Astrocyte (in vitro differentiated cells and primary cell): ENCODE measurements at regions not wholly inside any gene's neighbourhood (a gene's known extent, or its start where the extent isn't known, plus 50 kb on each side); places are given as distances from the start of the nearest gene placed in this dataset.
A peak's percentile ranks its signal among the peaks of the same experiment; 100 is the strongest.

Source experiments
- DNase-seq: peaks from one replicate; pipeline ENCODE4 v3.0.0-alpha.2; 2010; ENCODE audit warnings: low read depth
- FAIRE-seq: peaks from 2 replicates; lab custom pipeline; 2011; peaks lifted over from hg19 to GRCh38; lab: Jason Lieb, UNC
- H2AFZ ChIP-seq: 2 replicates; pipeline ENCODE4 v1.6.0; 2012; ENCODE audit warnings: low read depth, low read length, inconsistent platforms
- H3K27ac ChIP-seq: 2 replicates; pipeline ENCODE4 v1.5.1; 2011; ENCODE audit warnings: low read depth, low read length, inconsistent platforms
- H3K27me3 ChIP-seq: 2 replicates; pipeline ENCODE4 v1.6.0; 2011; ENCODE audit warnings: low read length, inconsistent platforms; ENCODE audit not compliant: insufficient read depth
- H3K36me3 ChIP-seq: 2 replicates; pipeline ENCODE4 v1.5.1; 2011; ENCODE audit warnings: low read length, inconsistent platforms; ENCODE audit not compliant: insufficient read depth
- H3K4me1 ChIP-seq: 2 replicates; pipeline ENCODE4 v1.5.1; 2011; ENCODE audit warnings: low read length, inconsistent platforms; ENCODE audit not compliant: insufficient read depth
- H3K4me2 ChIP-seq: 2 replicates; pipeline ENCODE4 v1.6.0; 2012; ENCODE audit warnings: low read length, inconsistent platforms
- H3K4me3 ChIP-seq: 2 replicates; pipeline ENCODE4 v1.5.1; 2011; ENCODE audit warnings: low read depth, mild to moderate bottlenecking, low read length, inconsistent platforms; ENCODE audit not compliant: insufficient read depth
- H3K79me2 ChIP-seq: 2 replicates; pipeline ENCODE4 v1.6.0; 2012; ENCODE audit warnings: mild to moderate bottlenecking, low read length, inconsistent platforms; ENCODE audit not compliant: insufficient read depth
- H3K9ac ChIP-seq: 2 replicates; pipeline ENCODE4 v1.6.0; 2012; ENCODE audit warnings: mild to moderate bottlenecking, low read length, inconsistent platforms
- H3K9me3 ChIP-seq: 2 replicates; pipeline ENCODE4 v1.5.1; 2012; ENCODE audit warnings: low read depth, mild to moderate bottlenecking, low read length, inconsistent platforms; ENCODE audit not compliant: insufficient read depth
- H4K20me1 ChIP-seq: 2 replicates; pipeline ENCODE4 v1.6.0; 2012; ENCODE audit warnings: low read length, inconsistent platforms; ENCODE audit not compliant: insufficient read depth
- H3K27ac Mint-ChIP-seq: one replicate; pipeline ENCODE4 v1.8.0; 2021; ENCODE audit warnings: mild to moderate bottlenecking, mixed read lengths; ENCODE audit not compliant: unreplicated experiment
- H3K27me3 Mint-ChIP-seq: one replicate; pipeline ENCODE4 v1.8.0; 2021; ENCODE audit warnings: low read depth, mixed read lengths; ENCODE audit not compliant: unreplicated experiment
- H3K36me3 Mint-ChIP-seq: one replicate; pipeline ENCODE4 v1.8.0; 2021; ENCODE audit warnings: low read depth, mixed read lengths; ENCODE audit not compliant: unreplicated experiment
- H3K4me1 Mint-ChIP-seq: one replicate; pipeline ENCODE4 v1.8.0; 2021; ENCODE audit warnings: low read depth, mixed read lengths; ENCODE audit not compliant: unreplicated experiment
- H3K4me3 Mint-ChIP-seq: one replicate; pipeline ENCODE4 v1.8.0; 2021; ENCODE audit warnings: mild to moderate bottlenecking, moderate library complexity, mixed read lengths; ENCODE audit not compliant: unreplicated experiment
- H3K9me3 Mint-ChIP-seq: one replicate; pipeline ENCODE4 v1.8.0; 2021; ENCODE audit warnings: mild to moderate bottlenecking, mixed read lengths; ENCODE audit not compliant: unreplicated experiment
- EZH2 ChIP-seq: IDR thresholded peaks from 2 replicates; pipeline ENCODE4 v1.6.1; 2012; ENCODE audit warnings: mild to moderate bottlenecking, low read length, inconsistent platforms; ENCODE audit not compliant: insufficient read depth
- TF ChIP-seq, protein P1 (sequence below): IDR thresholded peaks from 2 replicates; pipeline ENCODE4 v1.5.1; 2011; ENCODE audit warnings: low read depth, mild to moderate bottlenecking, inconsistent platforms, low read length, moderate library complexity; ENCODE audit not compliant: insufficient read depth

DNA sequence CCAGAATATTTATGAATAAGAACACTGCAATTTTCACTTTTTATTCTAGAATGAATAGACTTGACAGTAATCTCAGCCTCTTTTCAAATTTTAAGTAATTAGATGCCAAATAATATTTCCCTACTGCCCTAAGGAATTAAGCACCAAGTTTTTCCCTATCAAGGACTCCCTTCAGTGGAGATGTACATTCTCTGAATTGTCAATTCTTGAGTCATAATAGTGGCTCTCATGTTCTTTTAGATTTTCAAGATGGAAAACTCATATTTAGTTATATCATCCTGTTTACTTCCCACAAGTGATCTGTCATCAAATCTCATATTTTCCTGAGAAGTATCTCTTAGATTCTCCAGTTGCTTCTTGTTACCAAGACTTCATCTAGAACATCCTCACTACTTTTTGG, 1248.9 kb upstream of the CHAC2 start:
- Histone ChIP-seq H3K4me1 (no peaks in the 10 kb centered on the region), H3K79me2 (no peaks in the 10 kb centered on the region), H3K4me2 (no peak overlapping the region), H4K20me1 (no peaks in the 10 kb centered on the region), H3K4me3 (no peak overlapping the region), H3K27ac (no peak overlapping the region), H3K36me3 (no peaks in the 10 kb centered on the region), H3K9me3 (no peaks in the 10 kb centered on the region), H2AFZ (no peak overlapping the region), H3K27me3 (no peaks in the 10 kb centered on the region), H3K9ac (no peak overlapping the region)
- FAIRE-seq, result no peak
- DNase-seq, result no peak
- no peaks in the 10 kb centered on the region for H3K27me3 Mint-ChIP-seq
- H3K4me1 Mint-ChIP-seq, result peaks cover 7% of the 10 kb centered on the region
- no peaks in the 10 kb centered on the region for H3K36me3 Mint-ChIP-seq
- TF ChIP-seq, protein P1, sequence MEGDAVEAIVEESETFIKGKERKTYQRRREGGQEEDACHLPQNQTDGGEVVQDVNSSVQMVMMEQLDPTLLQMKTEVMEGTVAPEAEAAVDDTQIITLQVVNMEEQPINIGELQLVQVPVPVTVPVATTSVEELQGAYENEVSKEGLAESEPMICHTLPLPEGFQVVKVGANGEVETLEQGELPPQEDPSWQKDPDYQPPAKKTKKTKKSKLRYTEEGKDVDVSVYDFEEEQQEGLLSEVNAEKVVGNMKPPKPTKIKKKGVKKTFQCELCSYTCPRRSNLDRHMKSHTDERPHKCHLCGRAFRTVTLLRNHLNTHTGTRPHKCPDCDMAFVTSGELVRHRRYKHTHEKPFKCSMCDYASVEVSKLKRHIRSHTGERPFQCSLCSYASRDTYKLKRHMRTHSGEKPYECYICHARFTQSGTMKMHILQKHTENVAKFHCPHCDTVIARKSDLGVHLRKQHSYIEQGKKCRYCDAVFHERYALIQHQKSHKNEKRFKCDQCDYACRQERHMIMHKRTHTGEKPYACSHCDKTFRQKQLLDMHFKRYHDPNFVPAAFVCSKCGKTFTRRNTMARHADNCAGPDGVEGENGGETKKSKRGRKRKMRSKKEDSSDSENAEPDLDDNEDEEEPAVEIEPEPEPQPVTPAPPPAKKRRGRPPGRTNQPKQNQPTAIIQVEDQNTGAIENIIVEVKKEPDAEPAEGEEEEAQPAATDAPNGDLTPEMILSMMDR, result no peak
- TF ChIP-seq EZH2, result no peak
- H3K9me3 Mint-ChIP-seq, result no peaks in the 10 kb centered on the region
- H3K27ac Mint-ChIP-seq, result no peak overlapping the region
- H3K4me3 Mint-ChIP-seq, result no peak overlapping the region

DNA sequence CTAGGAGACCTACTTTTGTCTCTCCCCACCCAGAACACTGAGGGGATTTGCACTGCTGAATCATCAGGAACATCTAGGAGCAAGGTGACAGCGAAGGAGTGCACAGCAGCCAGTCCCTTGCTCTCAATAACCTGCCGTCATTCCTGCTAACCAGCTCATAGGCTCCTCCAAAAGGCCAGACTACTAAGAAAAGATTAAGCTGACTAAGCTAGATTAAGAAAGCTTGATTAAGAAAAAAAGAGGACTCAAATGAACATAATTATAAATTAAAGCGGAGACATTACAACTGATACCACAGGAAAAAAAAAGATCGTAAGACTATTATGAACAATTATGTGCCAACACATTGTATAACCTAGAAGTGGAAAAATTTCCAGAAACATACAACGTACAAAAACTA, 1254.8 kb upstream of the CHAC2 start:
- FAIRE-seq, result peak; percentile 9
- H3K4me2 ChIP-seq, result no peak overlapping the region
- H3K4me1 ChIP-seq, result no peaks in the 10 kb centered on the region
- H3K27ac ChIP-seq, result no peak overlapping the region
- H3K36me3 ChIP-seq, result no peaks in the 10 kb centered on the region
- no peaks in the 10 kb centered on the region for H3K36me3 Mint-ChIP-seq
- no peak overlapping the region for H2AFZ ChIP-seq
- H3K79me2 ChIP-seq, result no peaks in the 10 kb centered on the region
- no peaks in the 10 kb centered on the region for H3K27me3 Mint-ChIP-seq
- H3K9me3 Mint-ChIP-seq, result no peaks in the 10 kb centered on the region
- H3K4me3 ChIP-seq, result no peak overlapping the region
- H3K4me1 Mint-ChIP-seq, result no peaks in the 10 kb centered on the region
- no peak overlapping the region for H3K27ac Mint-ChIP-seq
- no peaks in the 10 kb centered on the region for H3K9me3 ChIP-seq
- no peak for DNase-seq
- no peak overlapping the region for H3K4me3 Mint-ChIP-seq
- TF ChIP-seq, protein P1, result no peak
- no peak for TF ChIP-seq EZH2
- no peaks in the 10 kb centered on the region for H3K27me3 ChIP-seq
- H4K20me1 ChIP-seq, result no peaks in the 10 kb centered on the region
- H3K9ac ChIP-seq, result no peak overlapping the region

DNA sequence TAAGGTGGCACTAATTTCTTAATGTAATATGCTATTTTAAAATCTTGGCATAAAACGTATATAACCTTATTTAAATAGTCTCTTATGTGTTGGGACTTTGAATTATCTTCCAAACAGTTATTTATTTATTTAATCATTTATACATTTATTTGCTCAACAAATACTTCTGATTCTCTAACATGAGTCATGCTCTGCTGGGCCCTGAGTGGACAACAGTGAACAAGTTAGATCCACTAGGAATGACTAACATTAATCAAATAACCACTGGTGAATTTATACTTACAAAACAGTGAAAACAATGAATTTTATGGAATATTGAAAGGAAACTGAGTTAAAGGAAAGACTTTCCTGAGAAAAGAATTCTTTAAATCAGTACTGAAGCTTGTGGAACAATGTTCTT, 1257.2 kb upstream of the CHAC2 start:
- H3K27ac ChIP-seq, result no peak overlapping the region

More for the DNA sequence above, 1257.2 kb upstream of the CHAC2 start:
- Mint-ChIP-seq H3K9me3 (no peaks in the 10 kb centered on the region), H3K4me1 (no peaks in the 10 kb centered on the region), H3K27ac (no peak overlapping the region), H3K27me3 (no peaks in the 10 kb centered on the region), H3K4me3 (no peak overlapping the region), H3K36me3 (no peaks in the 10 kb centered on the region)
- H2AFZ ChIP-seq, result peak overlapping the region; percentile 21
- no peaks in the 10 kb centered on the region for H4K20me1 ChIP-seq
- no peaks in the 10 kb centered on the region for H3K36me3 ChIP-seq
- FAIRE-seq, result no peak
- no peak overlapping the region for H3K4me3 ChIP-seq
- H3K9ac ChIP-seq, result no peak overlapping the region
- no peak for TF ChIP-seq EZH2
- TF ChIP-seq, protein P1, result no peak
- no peak overlapping the region for H3K4me2 ChIP-seq
- peak; percentile 55 for DNase-seq
- H3K79me2 ChIP-seq, result no peaks in the 10 kb centered on the region
- H3K27me3 ChIP-seq, result no peaks in the 10 kb centered on the region
- no peaks in the 10 kb centered on the region for H3K9me3 ChIP-seq
- no peaks in the 10 kb centered on the region for H3K4me1 ChIP-seq
